Muscle of leg (tissue), 3 donors: ENCODE measurements at regions not wholly inside any gene's neighbourhood (a gene's known extent, or its start where the extent isn't known, plus 50 kb on each side); places are given as distances from the start of the nearest gene placed in this dataset.

ENCODE experiments used
- DNase-seq: peaks from one replicate; pipeline ENCODE4 v3.0.0; 2013
- H3K27ac ChIP-seq: one replicate; pipeline ENCODE4 v1.5.1; 2013; ENCODE audit warnings: mild to moderate bottlenecking, low read length, control low read depth
- H3K27me3 ChIP-seq: one replicate; pipeline ENCODE4 v1.6.1; 2013; ENCODE audit warnings: low read length; ENCODE audit not compliant: control insufficient read depth, insufficient read depth
- H3K36me3 ChIP-seq: one replicate; pipeline ENCODE4 v1.6.1; 2013; ENCODE audit warnings: low read length; ENCODE audit not compliant: control insufficient read depth, insufficient read depth
- H3K4me1 ChIP-seq: one replicate; pipeline ENCODE4 v1.6.1; 2013; ENCODE audit warnings: low read length; ENCODE audit not compliant: control insufficient read depth, insufficient read depth
- H3K4me3 ChIP-seq: one replicate; pipeline ENCODE4 v1.5.1; 2013; ENCODE audit warnings: low read length, control low read depth
- H3K9me3 ChIP-seq: replicated peaks from 2 replicates; pipeline ENCODE4 v1.6.1; 2013; ENCODE audit warnings: low read depth, low read length; ENCODE audit not compliant: control insufficient read depth
- WGBS: methylation state at CpG from one replicate; pipeline ENCODE4 v1.1.5; 2013; ENCODE audit warnings: missing lambda C conversion rate; ENCODE audit not compliant: insufficient coverage; 5-methylcytosine and 5-hydroxymethylcytosine counted together

DNA sequence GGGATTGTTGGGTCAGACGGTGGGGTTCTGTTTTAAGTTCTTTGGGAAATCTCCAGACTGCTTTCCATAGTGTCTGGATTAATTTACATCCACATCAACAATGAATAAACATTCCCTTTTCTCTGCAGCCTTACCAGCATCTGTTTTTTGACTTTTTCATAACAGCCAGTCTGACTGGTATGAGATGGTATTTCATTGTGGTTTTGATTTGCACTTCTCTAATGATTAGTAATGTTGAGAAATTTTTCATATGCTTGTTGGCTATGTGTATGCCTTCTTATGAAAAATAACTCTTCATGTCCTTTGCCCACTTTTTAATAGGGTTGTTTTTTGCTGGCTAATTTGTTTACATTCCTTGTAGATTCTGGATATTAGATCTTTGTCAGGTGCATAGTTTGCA, 140.8 kb upstream of the CNTN1 start:
- H3K4me1 ChIP-seq = no peaks in the 10 kb centered on the region
- no peak overlapping the region for H3K4me3 ChIP-seq
- no CpG with 5 or more reads among the region's 1 CpG for WGBS
- H3K36me3 ChIP-seq = no peaks in the 10 kb centered on the region
- H3K9me3 ChIP-seq = no peaks in the 10 kb centered on the region
- no peak for DNase-seq
- no peaks in the 10 kb centered on the region for H3K27me3 ChIP-seq
- no peak overlapping the region for H3K27ac ChIP-seq

DNA sequence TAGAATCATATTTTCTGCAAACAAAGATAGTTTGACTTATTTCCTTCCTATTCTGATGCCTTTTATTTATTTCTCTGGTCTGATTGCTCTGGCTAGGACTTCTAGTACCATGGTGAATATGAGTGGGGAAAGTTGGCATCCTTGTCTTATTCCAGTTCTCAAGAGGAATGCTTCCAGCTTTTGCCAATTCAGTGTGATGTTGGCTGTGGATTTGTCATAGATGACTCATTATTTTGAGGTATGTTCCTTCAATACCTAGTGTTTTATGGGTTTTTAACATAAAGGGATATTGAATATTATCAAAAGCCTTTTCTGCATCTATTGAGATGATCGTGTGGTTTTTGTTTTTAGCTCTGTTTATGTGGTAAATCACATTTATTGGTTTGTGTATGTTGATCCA, 139.4 kb upstream of the CNTN1 start:
- no peaks in the 10 kb centered on the region for H3K4me1 ChIP-seq
- H3K36me3 ChIP-seq = no peaks in the 10 kb centered on the region
- H3K4me3 ChIP-seq = no peak overlapping the region
- no peaks in the 10 kb centered on the region for H3K27me3 ChIP-seq
- H3K27ac ChIP-seq = no peak overlapping the region
- DNase-seq = no peak
- no CpG with 5 or more reads among the region's 1 CpG for WGBS
- no peaks in the 10 kb centered on the region for H3K9me3 ChIP-seq

DNA sequence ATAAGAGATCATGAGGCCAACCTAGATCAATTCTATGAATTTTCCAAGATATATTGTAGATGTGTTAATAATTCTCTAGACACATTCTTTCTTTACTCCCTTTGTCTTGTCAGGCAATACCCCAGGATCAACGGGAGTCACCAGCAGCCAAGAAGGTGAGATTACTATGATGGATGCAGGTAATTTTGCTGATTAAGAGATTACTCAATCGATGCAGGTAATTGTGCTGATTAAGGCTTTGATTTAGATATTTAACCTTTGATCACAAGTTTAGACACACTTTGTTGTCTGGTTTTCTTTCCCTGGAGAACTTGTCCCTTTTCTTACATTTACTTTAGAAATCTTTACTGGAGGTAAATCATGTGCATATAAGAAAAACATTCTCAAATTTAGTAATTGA, 134.3 kb upstream of the CNTN1 start:
- Histone ChIP-seq H3K4me3 (no peak overlapping the region), H3K9me3 (no peaks in the 10 kb centered on the region), H3K4me1 (no peaks in the 10 kb centered on the region), H3K27me3 (no peaks in the 10 kb centered on the region), H3K27ac (no peak overlapping the region), H3K36me3 (no peaks in the 10 kb centered on the region)
- no CpG with 5 or more reads among the region's 2 CpGs for WGBS
- no peak for DNase-seq

DNA sequence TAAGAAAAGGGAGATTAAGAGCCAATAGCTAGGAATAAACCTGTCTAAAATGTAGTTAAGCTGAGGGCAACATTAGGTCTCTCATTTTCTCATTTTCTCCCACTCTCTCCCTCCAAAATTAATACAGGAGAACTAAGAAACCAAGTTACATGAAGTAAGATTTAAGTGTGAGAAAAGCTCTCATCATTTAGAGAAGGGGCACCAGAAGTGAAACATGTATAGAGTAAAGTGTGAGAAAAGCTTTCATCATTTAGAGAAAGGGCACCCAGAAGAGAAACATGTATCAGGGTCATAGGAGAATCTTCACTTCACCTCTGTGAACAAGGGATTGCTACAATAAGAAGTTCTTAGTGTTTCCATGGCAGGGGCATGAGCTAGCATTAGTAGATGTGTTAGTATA, 132.4 kb upstream of the CNTN1 start:
- no peaks in the 10 kb centered on the region for H3K4me1 ChIP-seq
- DNase-seq = no peak
- no peak overlapping the region for H3K4me3 ChIP-seq
- H3K36me3 ChIP-seq = no peaks in the 10 kb centered on the region
- H3K27me3 ChIP-seq = no peaks in the 10 kb centered on the region
- H3K27ac ChIP-seq = no peak overlapping the region
- H3K9me3 ChIP-seq = no peaks in the 10 kb centered on the region

DNA sequence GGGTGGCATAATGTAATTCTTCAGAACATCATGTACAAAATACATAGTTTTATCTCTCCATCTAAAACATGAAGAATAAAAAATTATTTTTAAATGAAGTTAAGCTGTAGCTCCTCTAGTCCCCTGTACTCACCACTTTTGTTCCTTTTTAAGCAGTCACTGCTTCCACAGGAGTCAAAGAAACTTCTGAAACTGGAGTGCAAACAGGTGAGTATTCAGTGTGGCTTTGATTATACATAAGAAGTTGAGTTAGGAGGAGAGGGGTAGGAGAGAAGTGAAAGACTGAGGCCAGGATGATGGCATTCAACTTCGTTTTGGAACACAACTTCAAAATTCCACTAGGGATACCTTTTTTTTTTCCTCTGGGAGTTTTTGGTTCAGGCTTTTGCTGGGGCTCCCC, 131.4 kb upstream of the CNTN1 start:
- H3K9me3 ChIP-seq = no peaks in the 10 kb centered on the region
- H3K27me3 ChIP-seq = no peaks in the 10 kb centered on the region
- H3K27ac ChIP-seq = no peak overlapping the region
- WGBS = no CpG with 5 or more reads among the region's 1 CpG
- no peaks in the 10 kb centered on the region for H3K4me1 ChIP-seq
- no peak for DNase-seq
- H3K4me3 ChIP-seq = no peak overlapping the region
- H3K36me3 ChIP-seq = no peaks in the 10 kb centered on the region

DNA sequence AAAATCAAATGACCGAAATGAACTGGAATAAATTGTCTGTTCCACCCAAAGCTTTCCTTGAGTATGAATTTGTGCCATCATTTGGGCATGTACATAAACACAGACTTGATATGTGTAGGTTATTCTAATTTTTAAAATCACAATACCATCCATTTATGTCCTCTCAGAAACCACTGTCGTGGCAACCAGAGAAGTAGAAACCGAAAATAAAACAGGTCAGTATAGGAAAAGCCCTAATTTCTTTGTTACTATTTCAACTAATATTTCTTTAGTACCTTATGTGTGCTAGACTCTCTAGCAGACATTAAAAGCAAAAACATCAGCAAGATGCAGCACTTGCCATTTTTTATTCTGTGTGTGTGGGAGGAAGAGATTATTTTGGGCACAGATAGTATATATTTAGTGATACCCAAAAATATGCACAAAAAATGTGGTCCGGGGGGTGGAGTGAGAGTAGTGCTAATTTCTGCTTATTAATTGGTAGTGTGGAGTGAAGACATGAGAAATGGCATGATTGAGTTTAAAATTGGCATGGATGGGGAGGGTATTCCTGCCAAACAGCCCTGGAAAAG, 130.8 kb upstream of the CNTN1 start:
- H3K9me3 ChIP-seq = no peaks in the 10 kb centered on the region
- H3K4me1 ChIP-seq = no peaks in the 10 kb centered on the region
- no peak for DNase-seq
- no peak overlapping the region for H3K4me3 ChIP-seq
- no peak overlapping the region for H3K27ac ChIP-seq
- H3K27me3 ChIP-seq = no peaks in the 10 kb centered on the region
- no peaks in the 10 kb centered on the region for H3K36me3 ChIP-seq
- 78% methylated on average over 1 of the region's 4 CpGs for WGBS

DNA sequence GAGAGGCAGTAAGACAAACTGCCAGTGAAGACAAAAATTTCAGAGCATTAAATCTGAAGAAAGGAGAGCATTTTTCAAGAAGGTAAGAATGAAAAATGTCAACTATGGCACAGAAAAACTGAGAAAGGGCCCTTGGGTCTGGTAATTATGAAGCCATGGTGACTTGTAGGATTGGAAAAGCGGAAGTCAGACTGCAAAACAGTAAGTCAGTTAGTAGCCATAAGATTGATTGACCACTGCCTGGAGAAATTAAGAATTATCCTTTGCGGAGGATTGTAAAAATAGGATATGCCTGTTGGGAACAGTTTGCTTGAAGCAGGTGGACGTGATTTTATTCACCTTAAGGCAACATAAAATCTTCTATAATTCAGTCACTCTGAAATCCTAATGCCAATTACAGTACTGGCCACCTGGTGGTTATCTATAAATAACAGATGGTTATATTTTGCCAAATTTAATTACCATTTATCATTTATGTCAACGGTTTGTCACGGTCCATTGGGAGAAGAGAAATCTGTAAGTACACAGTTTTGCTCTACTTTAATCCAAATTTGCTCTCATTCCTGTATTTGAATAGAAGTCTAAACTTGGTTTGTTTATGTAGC, 127.1 kb upstream of the CNTN1 start:
- Histone ChIP-seq H3K4me1 (no peaks in the 10 kb centered on the region), H3K36me3 (no peaks in the 10 kb centered on the region), H3K27ac (no peak overlapping the region), H3K27me3 (no peaks in the 10 kb centered on the region), H3K9me3 (no peaks in the 10 kb centered on the region), H3K4me3 (no peak overlapping the region)
- 73% methylated on average over 1 of the region's 5 CpGs for WGBS
- DNase-seq = no peak

DNA sequence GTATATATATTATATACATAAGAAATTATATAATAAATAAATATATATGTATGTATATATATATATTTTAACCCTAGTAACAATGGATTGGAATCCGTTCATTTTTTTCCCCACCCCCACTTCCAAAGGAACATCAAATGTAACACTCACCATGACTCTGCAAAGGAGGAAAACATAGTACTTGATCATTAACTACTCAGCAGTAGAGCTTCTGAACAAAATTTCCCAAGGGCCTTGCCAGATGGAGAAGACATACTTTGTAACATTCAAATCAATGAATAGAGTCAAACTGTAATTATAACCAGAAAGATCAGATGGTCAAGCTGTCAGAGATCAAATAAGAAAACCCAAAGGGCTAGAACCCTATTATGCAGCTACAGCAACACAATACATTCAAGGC, 126.0 kb upstream of the CNTN1 start:
- no peak overlapping the region for H3K4me3 ChIP-seq
- no peaks in the 10 kb centered on the region for H3K9me3 ChIP-seq
- no peaks in the 10 kb centered on the region for H3K27me3 ChIP-seq
- DNase-seq = no peak
- no CpG with 5 or more reads among the region's 1 CpG for WGBS
- H3K27ac ChIP-seq = no peak overlapping the region
- H3K4me1 ChIP-seq = no peaks in the 10 kb centered on the region
- no peaks in the 10 kb centered on the region for H3K36me3 ChIP-seq

DNA sequence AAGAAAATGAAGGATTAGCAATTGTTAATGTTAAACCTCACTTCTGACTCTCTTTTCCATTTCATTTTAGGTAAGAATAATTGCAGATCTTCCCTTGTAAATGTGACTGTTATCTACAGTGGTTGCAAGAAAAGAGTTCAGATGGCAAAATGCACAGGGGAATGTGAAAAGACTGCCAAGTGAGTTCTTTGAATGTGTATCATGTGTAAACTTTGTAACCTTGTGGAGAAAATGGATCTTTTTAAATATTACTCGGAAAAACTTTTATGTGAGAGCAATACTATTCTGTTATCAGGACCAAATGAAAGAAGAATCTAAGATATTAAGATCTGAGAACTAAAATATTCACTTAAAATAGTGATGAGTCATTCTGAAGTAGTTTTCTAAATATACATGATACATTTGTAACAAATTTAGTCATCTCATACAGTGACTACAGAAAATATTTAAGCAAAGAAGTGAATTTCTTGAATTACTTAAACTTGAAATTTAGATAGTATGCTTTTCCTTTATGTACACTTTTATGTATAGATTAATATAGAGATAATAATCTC, 122.5 kb upstream of the CNTN1 start:
- H3K27me3 ChIP-seq = no peaks in the 10 kb centered on the region
- no peaks in the 10 kb centered on the region for H3K4me1 ChIP-seq
- no peak overlapping the region for H3K27ac ChIP-seq
- WGBS = no CpG with 5 or more reads among the region's 1 CpG
- no peaks in the 10 kb centered on the region for H3K36me3 ChIP-seq
- H3K9me3 ChIP-seq = no peaks in the 10 kb centered on the region
- H3K4me3 ChIP-seq = no peak overlapping the region
- no peak for DNase-seq

DNA sequence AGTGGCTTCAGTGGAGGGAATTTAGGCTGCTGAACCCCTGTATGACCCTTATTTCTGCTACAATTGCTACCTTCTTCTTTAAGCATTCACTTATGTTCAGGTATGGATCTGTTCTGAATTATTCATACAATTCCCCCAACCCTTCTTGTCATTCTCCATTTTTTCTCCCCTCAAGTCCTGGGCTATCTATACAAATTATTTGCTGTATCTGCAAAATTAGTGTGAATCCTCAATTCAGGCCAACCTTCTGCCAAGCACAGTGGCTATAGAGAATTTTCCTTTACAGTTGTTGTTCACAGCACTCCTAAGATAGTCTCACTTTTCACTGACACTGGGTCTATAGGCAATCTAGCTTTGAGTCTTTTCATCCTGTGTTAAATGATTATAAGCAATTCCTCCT, 119.2 kb upstream of the CNTN1 start:
- Histone ChIP-seq H3K9me3 (no peaks in the 10 kb centered on the region), H3K4me1 (no peaks in the 10 kb centered on the region), H3K27ac (no peak overlapping the region), H3K27me3 (no peaks in the 10 kb centered on the region), H3K36me3 (no peaks in the 10 kb centered on the region), H3K4me3 (no peak overlapping the region)
- DNase-seq = no peak

DNA sequence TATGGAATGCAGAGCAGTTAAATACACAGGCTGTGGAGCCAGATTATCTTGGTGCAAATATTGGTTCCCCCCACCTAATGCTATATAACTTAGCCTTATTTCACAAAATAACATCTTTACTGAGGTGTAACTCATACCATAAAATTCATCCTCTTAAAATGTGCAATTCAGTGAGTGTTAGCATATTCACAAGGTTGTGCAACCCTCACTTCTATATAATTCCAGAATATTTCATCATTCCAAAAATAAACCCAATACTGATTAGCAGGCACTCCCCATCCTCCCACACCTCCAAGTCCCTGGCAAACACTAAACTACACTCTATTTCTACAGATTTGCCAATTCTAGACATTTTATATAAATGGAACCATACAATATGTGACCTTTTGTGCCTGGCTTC, 116.3 kb upstream of the CNTN1 start:
- DNase-seq = no peak
- Histone ChIP-seq H3K36me3 (no peaks in the 10 kb centered on the region), H3K27ac (no peak overlapping the region), H3K4me3 (no peak overlapping the region), H3K9me3 (peaks cover 4% of the 10 kb centered on the region), H3K27me3 (no peaks in the 10 kb centered on the region), H3K4me1 (no peaks in the 10 kb centered on the region)
